GM23338 (cell line): ENCODE measurements at regions not wholly inside any gene's neighbourhood (a gene's known extent, or its start where the extent isn't known, plus 50 kb on each side); places are given as distances from the start of the nearest gene placed in this dataset.

Source experiments
- ATAC-seq: fragments of 200-7000 bp; cut with Tn5 transposase; 3 replicates; pipeline ENCODE4 v1.9.1; 2020
- DNase-seq: peaks from one replicate; pipeline ENCODE4 v3.0.0-alpha.2; 2015; ENCODE audit warnings: low spot score
- H2AFZ ChIP-seq: fragments of 200-600 bp; sonication (generic); 2 replicates; pipeline ENCODE4 v1.8.0; 2016; ENCODE audit warnings: antibody characterized with exemption, mild to moderate bottlenecking, moderate library complexity
- H3F3A ChIP-seq: fragments of 200-600 bp; sonication (generic); replicated peaks from 2 replicates; pipeline ENCODE4 v1.8.0; 2017; ENCODE audit warnings: antibody characterized with exemption, mixed run types, low read depth
- H3K27ac ChIP-seq: fragments of 200-600 bp; sonication (generic); 2 replicates; pipeline ENCODE4 v1.6.1; 2016; ENCODE audit warnings: low read depth
- H3K27me3 ChIP-seq: fragments of 200-600 bp; sonication (generic); 2 replicates; pipeline ENCODE4 v1.8.0; 2016; ENCODE audit warnings: mild to moderate bottlenecking, mixed run types, moderate library complexity; ENCODE audit not compliant: insufficient read depth
- H3K36me3 ChIP-seq: fragments of 200-600 bp; sonication (generic); 2 replicates; pipeline ENCODE4 v1.8.0; 2016; ENCODE audit warnings: mild to moderate bottlenecking; ENCODE audit not compliant: insufficient read depth
- H3K4me1 ChIP-seq: fragments of 200-600 bp; sonication (generic); 2 replicates; pipeline ENCODE4 v1.8.0; 2016; ENCODE audit warnings: mild to moderate bottlenecking, moderate library complexity; ENCODE audit not compliant: insufficient read depth
- H3K4me2 ChIP-seq: fragments of 200-600 bp; sonication (generic); 2 replicates; pipeline ENCODE4 v1.7.1; 2017; ENCODE audit warnings: mixed run types
- H3K4me3 ChIP-seq: fragments of 200-600 bp; sonication (generic); 2 replicates; pipeline ENCODE4 v1.6.1; 2016; ENCODE audit warnings: mixed run types
- H3K79me2 ChIP-seq: fragments of 200-600 bp; sonication (generic); replicated peaks from 2 replicates; pipeline ENCODE4 v1.8.0; 2017; ENCODE audit warnings: mild to moderate bottlenecking; ENCODE audit not compliant: insufficient read depth
- H3K9me2 ChIP-seq: fragments of 200-600 bp; sonication (generic); 2 replicates; pipeline ENCODE4 v1.8.0; 2017; ENCODE audit not compliant: insufficient read depth
- H4K20me1 ChIP-seq: fragments of 200-600 bp; sonication (generic); replicated peaks from 2 replicates; pipeline ENCODE4 v1.8.0; 2017; ENCODE audit warnings: mild to moderate bottlenecking; ENCODE audit not compliant: insufficient read depth
- H3K27ac Mint-ChIP-seq: 2 replicates; pipeline ENCODE4 v1.8.0; 2020; ENCODE audit warnings: inconsistent platforms, mild to moderate bottlenecking, moderate library complexity, mixed read lengths
- H3K27me3 Mint-ChIP-seq: 3 replicates; pipeline ENCODE4 v1.8.0; 2022; ENCODE audit warnings: low read depth, mild to moderate bottlenecking, moderate library complexity, mixed read lengths, inconsistent platforms; ENCODE audit not compliant: insufficient read depth, poor library complexity
- H3K36me3 Mint-ChIP-seq: 3 replicates; pipeline ENCODE4 v1.8.0; 2021; ENCODE audit warnings: low read depth, mild to moderate bottlenecking, inconsistent platforms, moderate library complexity, mixed read lengths
- H3K4me1 Mint-ChIP-seq: 3 replicates; pipeline ENCODE4 v1.8.0; 2020; ENCODE audit warnings: mild to moderate bottlenecking, inconsistent platforms, mixed read lengths
- H3K4me3 Mint-ChIP-seq: 3 replicates; pipeline ENCODE4 v1.8.0; 2021; ENCODE audit warnings: moderate library complexity, mild to moderate bottlenecking, inconsistent platforms, mixed read lengths
- H3K9me3 Mint-ChIP-seq: 3 replicates; pipeline ENCODE4 v1.8.0; 2020; ENCODE audit warnings: moderate library complexity, mild to moderate bottlenecking, inconsistent platforms, mixed read lengths
- CREB1 ChIP-seq: fragments of 250-450 bp; sonication (Bioruptor Pico); IDR thresholded peaks from 2 replicates; pipeline ENCODE4 v1.5.0; 2020; ENCODE audit warnings: low read depth, mild to moderate bottlenecking, moderate library complexity
- EZH2 ChIP-seq: fragments of 200-600 bp; sonication (generic); IDR thresholded peaks from one replicate; pipeline ENCODE4 v1.8.0; 2017; ENCODE audit warnings: antibody characterized with exemption, mild to moderate bottlenecking, low read depth; ENCODE audit not compliant: unreplicated experiment
- EZH2phosphoT487 ChIP-seq: fragments of 200-600 bp; sonication (generic); IDR thresholded peaks from one replicate; pipeline ENCODE4 v1.8.1; 2018; ENCODE audit warnings: antibody characterized with exemption; ENCODE audit not compliant: unreplicated experiment
- JUNB ChIP-seq: IDR thresholded peaks from one replicate; pipeline ENCODE4 v1.6.1; 2016; ENCODE audit warnings: antibody characterized with exemption; ENCODE audit not compliant: unreplicated experiment
- ZNF114 ChIP-seq: fragments of 250-450 bp; sonication (Bioruptor Pico); IDR thresholded peaks from 2 replicates; pipeline ENCODE4 v1.5.0; 2020; ENCODE audit warnings: mild to moderate bottlenecking, moderate library complexity
- TF ChIP-seq, protein P1 (sequence below): fragments of 250-450 bp; sonication (Bioruptor Pico); IDR thresholded peaks from 2 replicates; pipeline ENCODE4 v1.5.0; 2020; ENCODE audit warnings: mild to moderate bottlenecking, moderate library complexity
- TF ChIP-seq, protein P2 (sequence below): IDR thresholded peaks from 2 replicates; pipeline ENCODE4 v1.6.1; 2016; ENCODE audit warnings: antibody characterized with exemption
- TF ChIP-seq, protein P3 (sequence below): IDR thresholded peaks from one replicate; pipeline ENCODE4 v1.6.1; 2018; ENCODE audit warnings: antibody characterized with exemption; ENCODE audit not compliant: unreplicated experiment
- TF ChIP-seq, protein P4 (sequence below), 2 experiments: fragments of 200-600 bp in 1 of 2; sonication (generic) in 1 of 2; conservative IDR thresholded peaks; 2 replicates each; pipeline versions ENCODE4 v1.5.1 to v1.6.1; 2016 to 2017; ENCODE audit warnings: antibody characterized with exemption in 2 of 2, low read depth in 2 of 2, mild to moderate bottlenecking in 2 of 2, moderate library complexity in 1 of 2

DNA sequence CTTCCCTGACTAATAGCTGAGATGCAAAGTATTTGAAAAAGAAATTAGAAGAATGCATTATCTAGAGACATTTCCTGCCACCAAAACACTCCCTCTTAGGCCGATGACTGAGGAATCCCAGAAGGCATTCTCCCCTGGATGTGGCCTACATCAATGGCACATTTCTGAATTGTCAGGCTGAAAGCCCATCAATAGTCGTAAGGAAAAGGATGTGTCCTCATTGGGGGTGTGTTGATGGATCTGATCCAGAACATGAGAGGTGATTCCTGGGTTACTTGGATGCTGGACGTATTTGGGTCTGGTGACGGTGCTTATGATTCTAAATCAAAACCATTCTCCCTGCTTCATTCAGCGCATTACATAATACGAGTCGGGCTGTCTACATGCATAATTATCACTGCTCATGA lies 216.9 kb upstream of the CDIN1 start (continued):
- TF ChIP-seq, protein P1, sequence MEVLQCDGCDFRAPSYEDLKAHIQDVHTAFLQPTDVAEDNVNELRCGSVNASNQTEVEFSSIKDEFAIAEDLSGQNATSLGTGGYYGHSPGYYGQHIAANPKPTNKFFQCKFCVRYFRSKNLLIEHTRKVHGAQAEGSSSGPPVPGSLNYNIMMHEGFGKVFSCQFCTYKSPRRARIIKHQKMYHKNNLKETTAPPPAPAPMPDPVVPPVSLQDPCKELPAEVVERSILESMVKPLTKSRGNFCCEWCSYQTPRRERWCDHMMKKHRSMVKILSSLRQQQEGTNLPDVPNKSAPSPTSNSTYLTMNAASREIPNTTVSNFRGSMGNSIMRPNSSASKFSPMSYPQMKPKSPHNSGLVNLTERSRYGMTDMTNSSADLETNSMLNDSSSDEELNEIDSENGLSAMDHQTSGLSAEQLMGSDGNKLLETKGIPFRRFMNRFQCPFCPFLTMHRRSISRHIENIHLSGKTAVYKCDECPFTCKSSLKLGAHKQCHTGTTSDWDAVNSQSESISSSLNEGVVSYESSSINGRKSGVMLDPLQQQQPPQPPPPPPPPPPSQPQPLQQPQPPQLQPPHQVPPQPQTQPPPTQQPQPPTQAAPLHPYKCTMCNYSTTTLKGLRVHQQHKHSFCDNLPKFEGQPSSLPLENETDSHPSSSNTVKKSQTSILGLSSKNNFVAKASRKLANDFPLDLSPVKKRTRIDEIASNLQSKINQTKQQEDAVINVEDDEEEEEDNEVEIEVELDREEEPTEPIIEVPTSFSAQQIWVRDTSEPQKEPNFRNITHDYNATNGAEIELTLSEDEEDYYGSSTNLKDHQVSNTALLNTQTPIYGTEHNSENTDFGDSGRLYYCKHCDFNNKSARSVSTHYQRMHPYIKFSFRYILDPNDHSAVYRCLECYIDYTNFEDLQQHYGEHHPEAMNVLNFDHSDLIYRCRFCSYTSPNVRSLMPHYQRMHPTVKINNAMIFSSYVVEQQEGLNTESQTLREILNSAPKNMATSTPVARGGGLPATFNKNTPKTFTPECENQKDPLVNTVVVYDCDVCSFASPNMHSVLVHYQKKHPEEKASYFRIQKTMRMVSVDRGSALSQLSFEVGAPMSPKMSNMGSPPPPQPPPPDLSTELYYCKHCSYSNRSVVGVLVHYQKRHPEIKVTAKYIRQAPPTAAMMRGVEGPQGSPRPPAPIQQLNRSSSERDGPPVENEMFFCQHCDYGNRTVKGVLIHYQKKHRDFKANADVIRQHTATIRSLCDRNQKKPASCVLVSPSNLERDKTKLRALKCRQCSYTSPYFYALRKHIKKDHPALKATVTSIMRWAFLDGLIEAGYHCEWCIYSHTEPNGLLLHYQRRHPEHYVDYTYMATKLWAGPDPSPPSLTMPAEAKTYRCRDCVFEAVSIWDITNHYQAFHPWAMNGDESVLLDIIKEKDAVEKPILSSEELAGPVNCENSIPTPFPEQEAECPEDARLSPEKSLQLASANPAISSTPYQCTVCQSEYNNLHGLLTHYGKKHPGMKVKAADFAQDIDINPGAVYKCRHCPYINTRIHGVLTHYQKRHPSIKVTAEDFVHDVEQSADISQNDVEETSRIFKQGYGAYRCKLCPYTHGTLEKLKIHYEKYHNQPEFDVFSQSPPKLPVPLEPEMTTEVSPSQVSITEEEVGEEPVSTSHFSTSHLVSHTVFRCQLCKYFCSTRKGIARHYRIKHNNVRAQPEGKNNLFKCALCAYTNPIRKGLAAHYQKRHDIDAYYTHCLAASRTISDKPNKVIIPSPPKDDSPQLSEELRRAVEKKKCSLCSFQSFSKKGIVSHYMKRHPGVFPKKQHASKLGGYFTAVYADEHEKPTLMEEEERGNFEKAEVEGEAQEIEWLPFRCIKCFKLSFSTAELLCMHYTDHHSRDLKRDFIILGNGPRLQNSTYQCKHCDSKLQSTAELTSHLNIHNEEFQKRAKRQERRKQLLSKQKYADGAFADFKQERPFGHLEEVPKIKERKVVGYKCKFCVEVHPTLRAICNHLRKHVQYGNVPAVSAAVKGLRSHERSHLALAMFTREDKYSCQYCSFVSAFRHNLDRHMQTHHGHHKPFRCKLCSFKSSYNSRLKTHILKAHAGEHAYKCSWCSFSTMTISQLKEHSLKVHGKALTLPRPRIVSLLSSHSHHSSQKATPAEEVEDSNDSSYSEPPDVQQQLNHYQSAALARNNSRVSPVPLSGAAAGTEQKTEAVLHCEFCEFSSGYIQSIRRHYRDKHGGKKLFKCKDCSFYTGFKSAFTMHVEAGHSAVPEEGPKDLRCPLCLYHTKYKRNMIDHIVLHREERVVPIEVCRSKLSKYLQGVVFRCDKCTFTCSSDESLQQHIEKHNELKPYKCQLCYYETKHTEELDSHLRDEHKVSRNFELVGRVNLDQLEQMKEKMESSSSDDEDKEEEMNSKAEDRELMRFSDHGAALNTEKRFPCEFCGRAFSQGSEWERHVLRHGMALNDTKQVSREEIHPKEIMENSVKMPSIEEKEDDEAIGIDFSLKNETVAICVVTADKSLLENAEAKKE (CRISPR knock-in tag), result no peak
- no peak for TF ChIP-seq EZH2phosphoT487
- no peak for TF ChIP-seq CREB1 (CRISPR knock-in tag)
- TF ChIP-seq EZH2, result no peak

DNA sequence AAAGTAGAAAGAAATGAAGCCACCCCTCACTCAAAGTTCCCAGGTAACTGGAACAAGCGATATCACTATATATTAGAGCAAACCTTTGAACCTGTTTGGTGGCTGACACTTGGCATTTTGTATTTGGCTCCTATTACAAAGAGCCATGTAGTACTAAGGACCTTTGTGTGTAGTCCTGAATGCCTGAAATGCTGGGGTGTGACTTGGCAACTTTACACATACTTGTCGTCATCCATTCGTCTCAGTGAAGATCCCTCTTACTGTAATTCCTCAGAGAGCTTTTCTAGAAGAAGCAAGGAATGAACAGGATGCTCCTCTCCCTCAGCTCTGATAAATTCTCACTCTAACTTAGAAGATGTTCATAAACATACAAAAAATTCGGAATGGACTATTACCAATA lies 216.1 kb upstream of the CDIN1 start:
- Histone ChIP-seq H3K9me2 (no peaks in the 10 kb centered on the region), H3K79me2 (no peaks in the 10 kb centered on the region), H3K27me3 (no peaks in the 10 kb centered on the region), H3K4me1 (no peaks in the 10 kb centered on the region; the same call in 1 of the 2 replicates), H4K20me1 (no peaks in the 10 kb centered on the region), H2AFZ (0 out of 2 replicates have a peak overlapping the region, but pooled peaks have one; percentile 11), H3K4me2 (no peak overlapping the region), H3K4me3 (no peak overlapping the region), H3K36me3 (no peaks in the 10 kb centered on the region), H3K27ac (no peak overlapping the region), H3F3A (no peaks in the 10 kb centered on the region)
- H3K9me3 Mint-ChIP-seq, result no peaks in the 10 kb centered on the region
- no peak overlapping the region for H3K27ac Mint-ChIP-seq
- ATAC-seq (no peak), DNase-seq (no peak)
- no peak overlapping the region for H3K4me3 Mint-ChIP-seq
- no peaks in the 10 kb centered on the region for H3K27me3 Mint-ChIP-seq
- TF ChIP-seq JUNB, result no peak
- no peak for TF ChIP-seq EZH2phosphoT487
- TF ChIP-seq ZNF114 (CRISPR knock-in tag), result no peak
- TF ChIP-seq, protein P2, sequence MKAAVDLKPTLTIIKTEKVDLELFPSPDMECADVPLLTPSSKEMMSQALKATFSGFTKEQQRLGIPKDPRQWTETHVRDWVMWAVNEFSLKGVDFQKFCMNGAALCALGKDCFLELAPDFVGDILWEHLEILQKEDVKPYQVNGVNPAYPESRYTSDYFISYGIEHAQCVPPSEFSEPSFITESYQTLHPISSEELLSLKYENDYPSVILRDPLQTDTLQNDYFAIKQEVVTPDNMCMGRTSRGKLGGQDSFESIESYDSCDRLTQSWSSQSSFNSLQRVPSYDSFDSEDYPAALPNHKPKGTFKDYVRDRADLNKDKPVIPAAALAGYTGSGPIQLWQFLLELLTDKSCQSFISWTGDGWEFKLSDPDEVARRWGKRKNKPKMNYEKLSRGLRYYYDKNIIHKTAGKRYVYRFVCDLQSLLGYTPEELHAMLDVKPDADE, result no peak
- TF ChIP-seq, protein P3, sequence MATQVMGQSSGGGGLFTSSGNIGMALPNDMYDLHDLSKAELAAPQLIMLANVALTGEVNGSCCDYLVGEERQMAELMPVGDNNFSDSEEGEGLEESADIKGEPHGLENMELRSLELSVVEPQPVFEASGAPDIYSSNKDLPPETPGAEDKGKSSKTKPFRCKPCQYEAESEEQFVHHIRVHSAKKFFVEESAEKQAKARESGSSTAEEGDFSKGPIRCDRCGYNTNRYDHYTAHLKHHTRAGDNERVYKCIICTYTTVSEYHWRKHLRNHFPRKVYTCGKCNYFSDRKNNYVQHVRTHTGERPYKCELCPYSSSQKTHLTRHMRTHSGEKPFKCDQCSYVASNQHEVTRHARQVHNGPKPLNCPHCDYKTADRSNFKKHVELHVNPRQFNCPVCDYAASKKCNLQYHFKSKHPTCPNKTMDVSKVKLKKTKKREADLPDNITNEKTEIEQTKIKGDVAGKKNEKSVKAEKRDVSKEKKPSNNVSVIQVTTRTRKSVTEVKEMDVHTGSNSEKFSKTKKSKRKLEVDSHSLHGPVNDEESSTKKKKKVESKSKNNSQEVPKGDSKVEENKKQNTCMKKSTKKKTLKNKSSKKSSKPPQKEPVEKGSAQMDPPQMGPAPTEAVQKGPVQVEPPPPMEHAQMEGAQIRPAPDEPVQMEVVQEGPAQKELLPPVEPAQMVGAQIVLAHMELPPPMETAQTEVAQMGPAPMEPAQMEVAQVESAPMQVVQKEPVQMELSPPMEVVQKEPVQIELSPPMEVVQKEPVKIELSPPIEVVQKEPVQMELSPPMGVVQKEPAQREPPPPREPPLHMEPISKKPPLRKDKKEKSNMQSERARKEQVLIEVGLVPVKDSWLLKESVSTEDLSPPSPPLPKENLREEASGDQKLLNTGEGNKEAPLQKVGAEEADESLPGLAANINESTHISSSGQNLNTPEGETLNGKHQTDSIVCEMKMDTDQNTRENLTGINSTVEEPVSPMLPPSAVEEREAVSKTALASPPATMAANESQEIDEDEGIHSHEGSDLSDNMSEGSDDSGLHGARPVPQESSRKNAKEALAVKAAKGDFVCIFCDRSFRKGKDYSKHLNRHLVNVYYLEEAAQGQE, result no peak
- TF ChIP-seq, protein P4, sequence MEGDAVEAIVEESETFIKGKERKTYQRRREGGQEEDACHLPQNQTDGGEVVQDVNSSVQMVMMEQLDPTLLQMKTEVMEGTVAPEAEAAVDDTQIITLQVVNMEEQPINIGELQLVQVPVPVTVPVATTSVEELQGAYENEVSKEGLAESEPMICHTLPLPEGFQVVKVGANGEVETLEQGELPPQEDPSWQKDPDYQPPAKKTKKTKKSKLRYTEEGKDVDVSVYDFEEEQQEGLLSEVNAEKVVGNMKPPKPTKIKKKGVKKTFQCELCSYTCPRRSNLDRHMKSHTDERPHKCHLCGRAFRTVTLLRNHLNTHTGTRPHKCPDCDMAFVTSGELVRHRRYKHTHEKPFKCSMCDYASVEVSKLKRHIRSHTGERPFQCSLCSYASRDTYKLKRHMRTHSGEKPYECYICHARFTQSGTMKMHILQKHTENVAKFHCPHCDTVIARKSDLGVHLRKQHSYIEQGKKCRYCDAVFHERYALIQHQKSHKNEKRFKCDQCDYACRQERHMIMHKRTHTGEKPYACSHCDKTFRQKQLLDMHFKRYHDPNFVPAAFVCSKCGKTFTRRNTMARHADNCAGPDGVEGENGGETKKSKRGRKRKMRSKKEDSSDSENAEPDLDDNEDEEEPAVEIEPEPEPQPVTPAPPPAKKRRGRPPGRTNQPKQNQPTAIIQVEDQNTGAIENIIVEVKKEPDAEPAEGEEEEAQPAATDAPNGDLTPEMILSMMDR (conservative IDR thresholded peaks at IDR 0.05; ENCODE audit: low read depth in 2 of 2), result no peak
- H3K4me1 Mint-ChIP-seq, result no peaks in the 10 kb centered on the region
- no peaks in the 10 kb centered on the region for H3K36me3 Mint-ChIP-seq
